ENCODE measurements at regions not wholly inside any gene's neighbourhood (a gene's known extent, or its start where the extent isn't known, plus 50 kb on each side); places are given as distances from the start of the nearest gene placed in this dataset.

- H3K36me3 ChIP-seq = no peaks in the 10 kb centered on the region
- intact Hi-C loops (cut with DNase I; ENCODE audit: low total_unique reads) = no loop called here
- no peak for TF ChIP-seq CTCF (IDR thresholded peaks at IDR 0.05)
- DNase-seq = no peak
- H3K27me3 ChIP-seq = no peaks in the 10 kb centered on the region
- H3K27ac ChIP-seq = no peak overlapping the region
- no peak overlapping the region for H3K4me3 ChIP-seq
- no peaks in the 10 kb centered on the region for H3K9me3 ChIP-seq
- H3K4me1 ChIP-seq = no peaks in the 10 kb centered on the region
These were observed 699.9 kb upstream of the ZNF385D start for GRCh38 chr3:22450786-22451400.

GRCh38 chr3:22451501-22451900 is 700.5 kb upstream of the ZNF385D start:
- intact Hi-C loops (cut with DNase I; ENCODE audit: low total_unique reads) = no loop called here
- H3K9me3 ChIP-seq = no peaks in the 10 kb centered on the region
- H3K36me3 ChIP-seq = no peaks in the 10 kb centered on the region
- H3K4me3 ChIP-seq = no peak overlapping the region
- no peak for TF ChIP-seq CTCF (IDR thresholded peaks at IDR 0.05)
- no peaks in the 10 kb centered on the region for H3K4me1 ChIP-seq
- no peaks in the 10 kb centered on the region for H3K27me3 ChIP-seq
- no peak for DNase-seq
- no peak overlapping the region for H3K27ac ChIP-seq

GRCh38 chr3:22453906-22454535 is 703.0 kb upstream of the ZNF385D start:
- no peak for DNase-seq
- Histone ChIP-seq H3K36me3 (no peaks in the 10 kb centered on the region), H3K4me3 (no peak overlapping the region), H3K9me3 (no peaks in the 10 kb centered on the region), H3K4me1 (no peaks in the 10 kb centered on the region), H3K27ac (no peak overlapping the region), H3K27me3 (no peaks in the 10 kb centered on the region)
- intact Hi-C loops (cut with DNase I; ENCODE audit: low total_unique reads) = no loop called here
- TF ChIP-seq CTCF (IDR thresholded peaks at IDR 0.05) = no peak

- intact Hi-C loops (cut with DNase I; ENCODE audit: low total_unique reads) = no loop called here
- no peak overlapping the region for H3K27ac ChIP-seq
- H3K4me1 ChIP-seq = peaks cover 0 to 9% (median 0%) of the 10 kb centered on the region in 4 donors
- TF ChIP-seq CTCF (IDR thresholded peaks at IDR 0.05) = no peak
- H3K36me3 ChIP-seq = no peaks in the 10 kb centered on the region
- no peaks in the 10 kb centered on the region for H3K9me3 ChIP-seq
- H3K4me3 ChIP-seq = no peak overlapping the region
- DNase-seq = no peak
- no peaks in the 10 kb centered on the region for H3K27me3 ChIP-seq
These were observed 719.0 kb upstream of the ZNF385D start for GRCh38 chr3:22469995-22470394.

- Histone ChIP-seq H3K4me1 (peaks cover 0 to 9% (median 0%) of the 10 kb centered on the region in 4 donors), H3K9me3 (no peaks in the 10 kb centered on the region), H3K27me3 (no peaks in the 10 kb centered on the region), H3K4me3 (no peak overlapping the region), H3K36me3 (no peaks in the 10 kb centered on the region), H3K27ac (no peak overlapping the region)
- TF ChIP-seq CTCF (IDR thresholded peaks at IDR 0.05) = no peak
- intact Hi-C loops (cut with DNase I; ENCODE audit: low total_unique reads) = no loop called here
- DNase-seq = no peak
These were observed 720.5 kb upstream of the ZNF385D start for GRCh38 chr3:22471557-22471956.

Data from tibial artery (tissue), 4 donors.